Myocyte (in vitro differentiated cells): ENCODE measurements at regions not wholly inside any gene's neighbourhood (a gene's known extent, or its start where the extent isn't known, plus 50 kb on each side); places are given as distances from the start of the nearest gene placed in this dataset.
"Not testable (repeated sequence)": the region's sequence is repeated elsewhere in the genome, so short reads cannot be mapped to it uniquely, and the experiment has no call there.

Experiments
- DNase-seq: peaks from one replicate; pipeline ENCODE4 v3.0.0-alpha.2; 2012; ENCODE audit warnings: low read depth

GRCh38 chr1:181192316-181192715 lies 103.8 kb downstream of the IER5 start:
- DNase-seq, result no peak

GRCh38 chr1:181202986-181203555 lies 114.6 kb downstream of the IER5 start:
- DNase-seq, result no peak

- no peak for DNase-seq
These were observed 116.0 kb downstream of the IER5 start for GRCh38 chr1:181204530-181204929.

- DNase-seq, result no peak
These were observed 117.4 kb downstream of the IER5 start for GRCh38 chr1:181205901-181206300.

GRCh38 chr1:181206513-181206912 lies 118.0 kb downstream of the IER5 start:
- DNase-seq, result no peak

GRCh38 chr1:181206979-181207790 lies 118.7 kb downstream of the IER5 start:
- no peak for DNase-seq

GRCh38 chr1:181208083-181208482 lies 119.6 kb downstream of the IER5 start:
- no peak for DNase-seq

GRCh38 chr1:181208967-181209366 lies 120.5 kb downstream of the IER5 start:
- no peak for DNase-seq

- no peak for DNase-seq
These were observed 124.6 kb downstream of the IER5 start for GRCh38 chr1:181213056-181213455.

GRCh38 chr1:181216591-181216994 lies 128.1 kb downstream of the IER5 start:
- no peak for DNase-seq

- no peak for DNase-seq
These were observed 131.4 kb downstream of the IER5 start for GRCh38 chr1:181219938-181220337.

GRCh38 chr1:181221078-181221477 lies 132.6 kb downstream of the IER5 start:
- no peak for DNase-seq

GRCh38 chr1:181222972-181223505 lies 134.5 kb downstream of the IER5 start:
- DNase-seq, result no peak

- not testable (repeated sequence) for DNase-seq
These were observed 138.2 kb downstream of the IER5 start for GRCh38 chr1:181226728-181227127.

- no peak for DNase-seq
These were observed 150.6 kb downstream of the IER5 start for GRCh38 chr1:181239086-181239485.

- not testable (repeated sequence) for DNase-seq
These were observed 157.8 kb downstream of the IER5 start for GRCh38 chr1:181246320-181246719.

GRCh38 chr1:181248361-181248760 lies 159.9 kb downstream of the IER5 start:
- DNase-seq, result not testable (repeated sequence)

- DNase-seq, result no peak
These were observed 160.7 kb downstream of the IER5 start for GRCh38 chr1:181249186-181249585.

- no peak for DNase-seq
These were observed 161.5 kb downstream of the IER5 start for GRCh38 chr1:181250038-181250437.

GRCh38 chr1:181251001-181251712 lies 162.7 kb downstream of the IER5 start:
- peak; percentile 41 for DNase-seq

- DNase-seq, result no peak
These were observed 163.2 kb downstream of the IER5 start for GRCh38 chr1:181251713-181252075.

GRCh38 chr1:181253601-181254000 lies 165.1 kb downstream of the IER5 start:
- not testable (repeated sequence) for DNase-seq
